ENCODE measurements at regions not wholly inside any gene's neighbourhood (a gene's known extent, or its start where the extent isn't known, plus 50 kb on each side); places are given as distances from the start of the nearest gene placed in this dataset.

DNA sequence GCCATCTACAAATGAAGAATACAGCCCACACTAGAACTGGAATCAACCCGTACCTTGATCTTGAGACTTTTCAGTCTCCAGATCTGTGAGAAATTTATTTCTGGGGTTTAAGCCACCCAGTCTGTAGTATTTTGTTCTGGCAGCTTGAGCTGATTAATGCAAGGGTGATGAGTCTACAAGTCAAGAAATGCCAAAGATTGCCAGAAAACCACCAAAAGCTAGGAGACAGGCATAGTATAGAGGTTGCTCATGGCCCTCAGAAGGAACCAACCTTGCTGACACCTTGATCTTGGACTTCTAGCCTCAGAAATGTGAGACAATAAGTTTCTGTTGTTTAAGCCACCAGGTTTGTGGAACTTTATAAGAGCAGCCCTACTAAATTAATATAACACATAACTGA is 428.2 kb upstream of the KLF12 start:
- H3K27me3 ChIP-seq (ENCODE audit: insufficient read depth, low read depth, severe bottlenecking), result no peaks in the 10 kb centered on the region
- no peak overlapping the region for H3K4me3 ChIP-seq (ENCODE audit: low read depth, low read length)
- H3K36me3 ChIP-seq, result no peaks in the 10 kb centered on the region
- DNase-seq, result no peak
- H3K27ac ChIP-seq, result no peak overlapping the region
- TF ChIP-seq, protein P1, sequence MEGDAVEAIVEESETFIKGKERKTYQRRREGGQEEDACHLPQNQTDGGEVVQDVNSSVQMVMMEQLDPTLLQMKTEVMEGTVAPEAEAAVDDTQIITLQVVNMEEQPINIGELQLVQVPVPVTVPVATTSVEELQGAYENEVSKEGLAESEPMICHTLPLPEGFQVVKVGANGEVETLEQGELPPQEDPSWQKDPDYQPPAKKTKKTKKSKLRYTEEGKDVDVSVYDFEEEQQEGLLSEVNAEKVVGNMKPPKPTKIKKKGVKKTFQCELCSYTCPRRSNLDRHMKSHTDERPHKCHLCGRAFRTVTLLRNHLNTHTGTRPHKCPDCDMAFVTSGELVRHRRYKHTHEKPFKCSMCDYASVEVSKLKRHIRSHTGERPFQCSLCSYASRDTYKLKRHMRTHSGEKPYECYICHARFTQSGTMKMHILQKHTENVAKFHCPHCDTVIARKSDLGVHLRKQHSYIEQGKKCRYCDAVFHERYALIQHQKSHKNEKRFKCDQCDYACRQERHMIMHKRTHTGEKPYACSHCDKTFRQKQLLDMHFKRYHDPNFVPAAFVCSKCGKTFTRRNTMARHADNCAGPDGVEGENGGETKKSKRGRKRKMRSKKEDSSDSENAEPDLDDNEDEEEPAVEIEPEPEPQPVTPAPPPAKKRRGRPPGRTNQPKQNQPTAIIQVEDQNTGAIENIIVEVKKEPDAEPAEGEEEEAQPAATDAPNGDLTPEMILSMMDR (IDR thresholded peaks at IDR 0.05; ENCODE audit: low read depth, low read length), result no peak
- H3K9me3 ChIP-seq (ENCODE audit: severe bottlenecking), result no peaks in the 10 kb centered on the region

DNA sequence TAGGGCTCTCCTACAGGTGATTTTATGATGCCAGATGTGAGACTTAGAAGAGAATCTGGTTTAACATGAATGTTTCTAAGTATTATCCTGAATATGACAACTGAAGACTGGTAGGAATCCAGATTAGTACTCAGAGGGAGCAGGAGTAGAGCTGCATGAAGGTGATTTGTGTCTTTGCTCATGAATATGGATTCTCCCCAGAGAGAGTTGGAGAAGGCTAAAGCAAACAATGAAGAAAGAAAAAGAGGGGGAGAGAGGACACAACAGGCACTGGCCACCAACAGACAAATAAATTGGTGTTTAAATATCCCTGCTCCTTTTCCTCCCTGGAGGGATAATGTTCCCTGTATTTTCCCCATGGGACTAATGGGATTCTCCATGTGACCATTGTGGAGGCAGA is 427.0 kb upstream of the KLF12 start:
- TF ChIP-seq, protein P1 (IDR thresholded peaks at IDR 0.05; ENCODE audit: low read depth, low read length), result no peak
- Histone ChIP-seq H3K9me3 (ENCODE audit: severe bottlenecking) (no peaks in the 10 kb centered on the region), H3K27me3 (ENCODE audit: insufficient read depth, low read depth, severe bottlenecking) (no peaks in the 10 kb centered on the region)

GRCh38 chr13:74560325-74560724 is 426.1 kb upstream of the KLF12 start:
- DNase-seq, result no peak
- H3K4me3 ChIP-seq (ENCODE audit: low read depth, low read length), result no peak overlapping the region
- H3K27me3 ChIP-seq (ENCODE audit: insufficient read depth, low read depth, severe bottlenecking), result no peaks in the 10 kb centered on the region
- no peaks in the 10 kb centered on the region for H3K36me3 ChIP-seq
- TF ChIP-seq, protein P1 (IDR thresholded peaks at IDR 0.05; ENCODE audit: low read depth, low read length), result no peak
- H3K9me3 ChIP-seq (ENCODE audit: severe bottlenecking), result no peaks in the 10 kb centered on the region
- no peak overlapping the region for H3K27ac ChIP-seq

More for the DNA sequence above, 427.0 kb upstream of the KLF12 start:
- H3K27ac ChIP-seq, result no peak overlapping the region
- DNase-seq, result no peak
- no peaks in the 10 kb centered on the region for H3K36me3 ChIP-seq
- H3K4me3 ChIP-seq (ENCODE audit: low read depth, low read length), result no peak overlapping the region

DNA sequence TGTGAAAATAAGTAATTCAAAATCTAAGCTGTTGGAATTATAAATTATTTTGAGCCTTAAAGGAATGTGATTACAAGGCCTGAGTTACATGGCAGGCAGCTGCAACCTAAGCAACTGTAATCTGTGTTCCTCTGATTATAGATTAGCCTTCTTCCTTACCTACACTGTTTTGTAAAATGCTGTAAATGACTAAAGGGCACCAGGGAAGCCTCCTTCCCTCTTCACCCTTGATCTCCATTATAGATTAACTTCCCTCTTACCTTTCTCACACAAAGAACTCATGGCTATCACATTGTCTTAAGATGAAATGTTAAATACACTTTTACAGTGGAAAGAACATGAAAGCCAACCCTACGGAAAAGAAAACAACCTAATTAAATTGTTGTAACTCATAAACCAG is 423.7 kb upstream of the KLF12 start:
- DNase-seq, result no peak
- no peak overlapping the region for H3K27ac ChIP-seq
- H3K4me3 ChIP-seq (ENCODE audit: low read depth, low read length), result no peak overlapping the region
- TF ChIP-seq, protein P1 (IDR thresholded peaks at IDR 0.05; ENCODE audit: low read depth, low read length), result no peak
- H3K9me3 ChIP-seq (ENCODE audit: severe bottlenecking), result no peaks in the 10 kb centered on the region
- no peaks in the 10 kb centered on the region for H3K27me3 ChIP-seq (ENCODE audit: insufficient read depth, low read depth, severe bottlenecking)
- H3K36me3 ChIP-seq, result no peaks in the 10 kb centered on the region

GRCh38 chr13:74555651-74556420 is 421.6 kb upstream of the KLF12 start:
- Histone ChIP-seq H3K36me3 (no peaks in the 10 kb centered on the region), H3K27ac (no peak overlapping the region), H3K4me3 (ENCODE audit: low read depth, low read length) (no peak overlapping the region), H3K27me3 (ENCODE audit: insufficient read depth, low read depth, severe bottlenecking) (no peaks in the 10 kb centered on the region), H3K9me3 (ENCODE audit: severe bottlenecking) (no peaks in the 10 kb centered on the region)
- TF ChIP-seq, protein P1 (IDR thresholded peaks at IDR 0.05; ENCODE audit: low read depth, low read length), result no peak
- DNase-seq, result no peak

- H3K36me3 ChIP-seq, result no peaks in the 10 kb centered on the region
- no peak for DNase-seq
- H3K27ac ChIP-seq, result no peak overlapping the region
- H3K9me3 ChIP-seq (ENCODE audit: severe bottlenecking), result no peaks in the 10 kb centered on the region
- H3K4me3 ChIP-seq (ENCODE audit: low read depth, low read length), result no peak overlapping the region
- H3K27me3 ChIP-seq (ENCODE audit: insufficient read depth, low read depth, severe bottlenecking), result no peaks in the 10 kb centered on the region
- TF ChIP-seq, protein P1 (IDR thresholded peaks at IDR 0.05; ENCODE audit: low read depth, low read length), result no peak
Measured at GRCh38 chr13:74555276-74555625, 421.0 kb upstream of the KLF12 start.

Measured in WERI-Rb-1 (cell line).